ENCODE measurements at regions not wholly inside any gene's neighbourhood (a gene's known extent, or its start where the extent isn't known, plus 50 kb on each side); places are given as distances from the start of the nearest gene placed in this dataset.

DNA sequence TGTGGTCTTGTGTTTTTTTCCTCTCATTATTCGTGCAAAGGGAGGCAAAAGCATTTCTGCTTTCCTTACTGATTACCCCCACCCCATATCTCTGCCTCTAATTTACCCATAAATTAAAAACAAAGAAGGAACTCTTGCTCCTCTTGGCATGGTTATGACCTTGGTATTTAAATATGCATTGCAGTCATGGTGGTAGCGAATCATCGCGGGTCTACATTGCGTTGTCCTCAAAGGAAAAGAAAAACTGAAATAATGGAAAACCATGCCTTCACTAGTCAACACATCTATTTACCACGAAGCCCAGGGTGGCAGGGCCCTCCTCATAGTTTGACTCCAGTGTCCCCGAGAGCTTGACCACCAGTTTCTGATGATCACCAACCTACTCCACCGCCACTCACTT lies 126.7 kb upstream of the PARP11 start:
- no peak for DNase-seq (ENCODE audit: low read depth in 4 of 4, low spot score in 3 of 4)

DNA sequence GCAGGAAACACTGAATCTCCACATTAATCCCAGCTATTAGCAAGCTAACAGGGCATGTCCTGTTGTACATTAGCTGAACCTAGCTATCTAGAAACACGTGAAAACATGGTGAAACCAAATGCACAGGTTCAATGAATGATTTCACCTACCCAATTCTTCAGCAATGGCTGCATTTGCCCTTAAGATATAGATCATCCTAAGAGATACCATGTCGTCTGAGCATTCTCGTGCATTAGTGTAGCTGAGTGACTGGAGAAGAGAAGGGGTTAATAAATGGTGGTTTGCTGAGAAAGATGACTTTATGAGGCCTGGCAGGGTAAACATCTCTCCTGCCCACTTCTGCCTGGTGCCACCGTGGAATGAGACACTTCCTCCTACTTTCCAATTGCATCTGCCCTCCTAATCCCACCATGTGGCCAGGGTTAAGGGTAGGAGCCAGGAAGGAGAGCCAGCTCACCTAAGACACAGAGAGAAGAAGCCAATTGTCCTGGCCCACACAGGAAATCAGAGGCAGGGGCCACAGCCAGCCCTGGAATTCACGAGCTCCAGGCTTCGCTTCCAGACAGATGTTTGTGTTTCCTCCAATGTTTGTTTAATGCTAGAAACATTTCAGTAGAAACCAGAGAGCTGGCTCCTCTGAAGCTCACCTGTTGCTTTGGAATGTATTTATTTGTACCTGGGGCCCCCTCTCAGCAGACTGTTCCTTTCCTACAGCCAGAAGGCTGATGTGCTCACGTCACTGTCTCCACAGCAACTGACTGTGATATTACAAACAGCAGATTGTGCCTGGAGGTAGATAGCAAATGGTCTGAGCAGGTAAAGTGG lies 126.0 kb upstream of the PARP11 start:
- peak in 1 of 4 donors; percentile 31 for DNase-seq (ENCODE audit: low read depth in 4 of 4, low spot score in 3 of 4)

DNA sequence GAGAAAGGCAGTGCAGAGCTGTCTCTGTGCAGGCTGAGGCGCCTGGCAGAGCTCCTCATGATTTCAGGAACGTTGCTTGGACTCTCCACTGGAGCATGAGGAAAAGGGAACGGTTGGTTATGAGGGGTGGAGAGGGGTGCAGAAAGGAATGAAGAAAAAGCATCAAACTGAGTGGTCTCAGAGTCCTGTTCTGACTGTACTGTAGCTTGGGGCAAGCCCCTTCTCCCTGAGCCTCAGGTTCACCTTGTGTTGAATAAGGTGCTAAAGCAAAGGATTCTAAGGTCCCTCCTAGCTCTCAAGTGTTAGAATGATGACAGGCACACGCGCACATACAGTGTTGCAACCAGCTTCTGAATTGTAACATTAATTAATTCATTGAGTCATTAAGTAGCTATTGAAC lies 125.2 kb upstream of the PARP11 start:
- DNase-seq (ENCODE audit: low read depth in 4 of 4, low spot score in 3 of 4): no peak

DNA sequence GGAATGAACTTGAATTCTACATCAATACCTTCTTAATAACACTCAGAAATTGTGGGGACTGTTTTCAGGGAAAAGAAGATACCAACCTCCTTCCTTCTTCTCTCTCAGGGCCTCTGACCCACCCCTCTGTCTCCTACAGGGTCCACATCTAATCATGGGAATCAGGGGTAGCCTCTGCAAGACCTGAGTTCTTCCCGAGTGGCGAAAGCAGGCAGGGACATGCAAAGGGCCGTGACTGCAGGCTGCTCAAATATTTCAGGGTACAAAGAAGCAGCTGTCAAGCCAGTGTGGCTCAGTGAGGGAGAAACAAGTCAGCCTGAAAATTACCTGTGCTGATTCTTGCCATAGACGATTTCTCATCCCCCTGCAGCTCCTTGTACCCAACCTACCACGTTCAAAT lies 123.1 kb upstream of the PARP11 start:
- no peak for DNase-seq (ENCODE audit: low read depth in 4 of 4, low spot score in 3 of 4)

DNA sequence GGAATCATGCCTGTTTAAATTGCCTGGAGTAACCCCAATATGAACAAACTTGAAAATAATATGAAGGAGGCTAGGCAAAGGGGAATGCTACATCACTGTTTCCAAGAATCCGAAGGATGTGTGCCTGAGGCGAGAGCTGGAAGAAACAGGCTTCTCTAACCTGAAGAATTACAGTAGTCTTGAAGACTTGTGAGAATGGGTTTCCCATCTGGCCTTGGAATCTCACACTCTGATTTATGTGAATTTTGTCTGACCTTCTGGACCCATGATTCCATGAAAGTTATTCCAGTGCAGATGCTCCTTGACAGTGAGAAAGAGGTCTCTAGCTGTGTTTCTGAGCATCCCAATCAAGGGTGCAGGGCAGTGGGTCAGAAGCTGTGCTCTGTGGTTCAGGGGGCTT lies 122.1 kb upstream of the PARP11 start:
- DNase-seq (ENCODE audit: low read depth in 4 of 4, low spot score in 3 of 4): no peak

DNA sequence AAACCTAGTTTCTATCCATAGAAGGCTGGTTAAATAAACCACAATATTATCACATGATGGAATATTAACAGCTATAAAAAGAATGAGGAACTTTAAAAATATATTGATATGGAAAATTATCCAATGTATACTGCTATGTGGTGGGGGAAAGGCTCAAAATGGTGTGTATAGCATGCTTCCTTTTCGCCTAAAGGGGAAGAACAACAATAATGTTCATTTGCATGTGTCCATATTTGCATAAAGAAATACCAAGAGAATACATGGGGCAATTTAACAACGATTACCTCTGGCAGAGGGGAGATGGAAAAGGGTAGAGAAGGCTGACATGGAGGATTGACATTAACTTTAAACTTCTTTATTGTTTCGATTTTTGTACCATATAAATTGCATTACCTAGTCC lies 121.3 kb upstream of the PARP11 start:
- DNase-seq (ENCODE audit: low read depth in 4 of 4, low spot score in 3 of 4): no peak

DNA sequence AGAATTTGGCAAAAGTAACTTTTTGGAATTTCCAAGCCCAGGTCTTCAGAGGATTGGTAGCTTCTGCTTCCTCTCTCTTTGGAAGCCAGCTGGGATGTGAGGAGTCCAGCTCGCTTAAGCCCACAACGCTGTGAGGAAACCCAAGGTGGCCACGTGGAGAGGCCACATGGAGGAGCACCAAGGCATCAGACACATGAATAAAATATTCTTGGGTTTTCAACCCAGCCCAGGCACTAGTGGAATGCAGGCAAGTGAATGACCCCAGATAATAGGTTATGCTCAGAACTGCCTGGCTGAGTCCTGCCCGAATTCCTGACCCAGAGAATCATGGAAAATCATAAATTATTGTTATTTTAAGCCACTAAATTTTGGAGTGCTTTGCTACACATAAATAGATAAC lies 119.7 kb upstream of the PARP11 start:
- no peak for DNase-seq (ENCODE audit: low read depth in 4 of 4, low spot score in 3 of 4)

DNA sequence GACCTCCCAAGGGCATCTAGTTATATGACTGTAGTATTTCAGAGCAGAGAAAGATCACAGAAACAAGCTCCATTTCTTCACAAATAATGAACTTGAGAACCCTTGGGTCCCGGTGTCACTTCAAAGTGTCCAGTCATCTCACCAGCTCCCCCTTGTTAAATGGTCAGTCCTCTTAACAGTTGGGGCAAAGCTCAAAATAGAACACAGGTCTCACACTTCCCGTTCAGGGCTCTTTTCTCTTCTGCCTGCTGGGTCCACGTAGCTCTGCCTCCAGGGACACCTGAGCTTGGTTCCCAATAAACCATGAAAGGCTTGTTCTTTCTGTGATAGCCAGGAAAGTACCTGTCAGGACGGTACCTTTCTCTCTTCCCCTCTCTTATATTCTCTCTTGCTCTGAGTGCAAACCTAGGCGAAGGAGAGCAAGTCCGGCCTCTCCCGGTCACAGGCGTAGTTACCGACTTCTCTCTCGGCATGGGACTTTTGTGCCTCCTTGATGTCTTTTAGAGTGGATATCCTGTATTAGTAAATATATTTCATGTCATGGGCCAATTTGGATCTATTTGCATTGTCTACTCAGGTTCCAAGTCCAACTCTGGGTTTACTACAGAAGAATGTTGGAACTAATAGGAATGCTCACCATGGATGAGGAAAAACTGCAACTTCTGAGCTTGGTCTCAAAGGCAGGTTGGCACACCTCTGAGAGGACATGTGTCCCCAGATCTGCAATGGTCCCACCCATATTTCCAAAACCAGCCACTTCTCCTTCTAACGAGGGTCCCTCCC lies 118.8 kb upstream of the PARP11 start:
- DNase-seq (ENCODE audit: low read depth in 4 of 4, low spot score in 3 of 4): no peak

DNA sequence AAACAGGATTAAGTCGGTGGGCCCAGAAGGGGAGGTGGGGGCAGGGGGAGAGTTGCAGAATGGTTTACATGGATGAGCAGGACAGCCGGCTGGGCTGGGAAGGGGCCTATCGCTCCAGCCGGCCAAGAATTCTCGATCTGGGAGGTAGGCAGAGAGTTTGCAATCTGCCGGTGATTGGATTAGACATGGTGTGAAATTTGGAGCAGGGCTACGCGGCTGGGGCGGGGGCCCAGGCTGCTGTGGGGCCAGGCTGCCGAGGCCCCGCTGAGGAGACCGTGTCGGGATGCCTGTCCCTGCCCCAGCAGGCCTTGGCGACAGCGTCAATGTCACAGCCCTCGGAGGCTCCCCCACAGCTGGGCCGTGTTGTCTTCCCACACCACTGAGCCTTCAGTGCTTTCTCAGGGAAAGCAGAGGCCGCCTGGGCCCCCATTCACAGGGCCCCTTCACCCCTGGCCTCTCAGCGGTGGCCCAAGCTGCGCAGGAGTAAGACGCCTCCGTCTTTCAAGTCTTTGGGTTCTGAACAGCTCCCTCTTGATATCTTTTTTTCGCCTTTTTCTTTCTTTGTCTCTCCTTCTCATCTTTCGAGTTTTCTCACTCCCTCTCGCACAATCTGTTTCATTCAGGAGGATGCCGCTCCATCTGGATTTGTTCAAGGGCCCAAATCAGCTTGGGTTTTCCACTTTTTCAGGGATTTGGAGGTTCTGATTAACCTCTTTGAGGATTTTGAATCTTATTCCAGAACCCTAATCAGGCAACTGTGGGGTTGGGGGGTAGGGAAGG lies 117.5 kb upstream of the PARP11 start:
- DNase-seq (ENCODE audit: low read depth in 4 of 4, low spot score in 3 of 4): no peak

DNA sequence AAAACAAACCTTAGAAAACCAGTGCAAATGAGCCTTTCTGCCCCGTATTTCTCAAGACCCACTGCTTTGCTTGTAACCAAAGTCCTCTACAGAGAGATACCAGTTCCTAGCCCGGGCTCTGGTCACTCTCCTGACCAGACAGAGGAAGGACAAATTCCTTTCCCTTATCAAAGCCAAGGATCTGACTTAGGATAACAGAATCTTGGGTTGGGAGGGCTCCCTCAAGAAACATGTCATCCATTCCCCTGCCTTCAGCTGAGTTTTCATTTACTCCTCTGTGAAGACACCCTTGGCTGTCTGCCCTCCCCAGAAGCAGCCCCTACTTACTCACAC lies 116.0 kb upstream of the PARP11 start:
- DNase-seq (ENCODE audit: low read depth in 4 of 4, low spot score in 3 of 4): no peak

DNA sequence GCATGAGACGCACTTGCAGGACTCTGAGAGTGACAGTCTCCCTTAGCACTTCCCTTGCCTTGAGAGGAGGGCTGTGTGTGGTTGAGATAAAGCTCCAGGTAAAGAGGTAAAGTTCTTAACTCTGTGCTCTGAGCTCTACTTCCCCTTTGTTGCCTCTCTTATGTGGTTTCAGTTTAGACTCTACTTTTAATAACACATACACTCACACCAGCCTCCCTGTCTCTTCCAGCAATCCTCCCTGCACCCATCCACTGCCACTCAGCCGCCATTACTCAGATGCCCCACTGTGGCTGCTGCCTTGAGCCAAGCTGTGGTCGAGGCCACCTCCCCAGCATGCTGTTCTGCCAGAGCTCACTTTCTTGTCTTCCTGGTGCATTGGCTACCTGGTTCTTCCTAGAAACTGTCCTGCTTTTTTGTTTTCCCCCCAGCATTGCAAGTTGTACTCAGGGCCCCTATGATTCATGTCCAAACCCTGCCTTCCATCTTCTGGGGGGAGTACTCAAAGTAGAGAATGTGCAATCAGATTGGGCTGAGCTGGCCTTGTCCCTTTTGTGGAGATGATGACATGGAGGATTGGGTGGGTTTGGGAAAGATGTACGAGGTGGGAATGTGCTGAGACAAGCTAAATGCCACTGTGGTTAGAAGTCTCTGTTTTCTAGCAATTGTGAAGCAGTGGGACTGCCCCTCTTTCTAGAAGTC lies 115.5 kb upstream of the PARP11 start:
- no peak for DNase-seq (ENCODE audit: low read depth in 4 of 4, low spot score in 3 of 4)

DNA sequence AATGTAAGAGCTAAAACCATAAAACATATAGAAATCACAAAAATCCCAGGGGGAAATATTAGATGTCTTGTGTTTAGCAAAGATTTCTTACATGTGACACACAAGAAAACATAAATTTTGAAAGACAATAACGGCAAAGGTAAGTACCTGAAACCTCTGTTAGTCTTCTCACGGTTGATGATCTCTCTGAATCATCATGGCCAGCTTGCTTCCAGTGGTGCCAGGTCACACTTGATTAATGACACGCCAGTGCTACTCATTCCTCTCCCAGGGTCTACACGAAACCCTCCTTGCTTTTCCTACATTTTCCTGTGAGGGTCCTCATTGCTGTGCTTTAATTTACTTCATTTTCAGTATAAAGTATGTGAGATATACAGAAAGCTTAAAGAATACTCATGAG lies 114.4 kb upstream of the PARP11 start:
- no peak for DNase-seq (ENCODE audit: low read depth in 4 of 4, low spot score in 3 of 4)

DNA sequence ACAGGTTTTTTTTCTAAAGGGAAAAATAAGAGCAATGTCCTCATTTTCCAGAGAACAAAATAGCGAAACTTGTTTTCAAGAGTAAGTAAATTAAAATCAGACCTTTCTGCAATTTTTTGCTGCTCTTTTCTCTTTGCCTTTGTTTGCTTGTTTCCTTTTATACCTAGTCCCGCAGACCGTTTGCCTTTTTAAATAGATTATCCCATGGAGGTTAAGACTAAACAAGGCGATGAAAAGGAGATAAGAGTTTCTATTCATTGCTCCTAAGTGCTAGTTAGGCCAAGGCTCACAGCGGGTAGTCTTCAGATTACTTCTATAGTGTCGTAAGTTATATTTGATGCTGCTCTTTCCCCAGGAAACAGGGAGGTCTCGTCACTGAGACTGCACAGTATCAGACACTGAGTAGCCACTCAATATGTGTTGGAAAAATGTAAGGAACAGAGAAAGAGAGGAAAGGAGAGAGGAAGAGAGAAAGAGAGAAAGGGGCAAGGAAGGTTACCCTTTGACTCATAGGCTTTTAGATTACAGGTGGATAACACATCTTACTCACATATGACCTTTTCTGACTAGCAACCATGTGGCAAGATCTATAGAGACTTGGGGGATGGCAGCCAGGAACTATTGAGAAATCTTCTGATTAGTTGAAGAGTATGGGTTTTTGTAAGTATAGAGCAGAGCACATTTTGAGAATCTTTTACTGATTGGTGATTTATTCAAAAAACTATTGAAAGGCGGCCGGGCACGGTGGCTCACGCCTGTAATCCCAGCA lies 107.5 kb upstream of the PARP11 start:
- DNase-seq (ENCODE audit: low read depth in 4 of 4, low spot score in 3 of 4): no peak

DNA sequence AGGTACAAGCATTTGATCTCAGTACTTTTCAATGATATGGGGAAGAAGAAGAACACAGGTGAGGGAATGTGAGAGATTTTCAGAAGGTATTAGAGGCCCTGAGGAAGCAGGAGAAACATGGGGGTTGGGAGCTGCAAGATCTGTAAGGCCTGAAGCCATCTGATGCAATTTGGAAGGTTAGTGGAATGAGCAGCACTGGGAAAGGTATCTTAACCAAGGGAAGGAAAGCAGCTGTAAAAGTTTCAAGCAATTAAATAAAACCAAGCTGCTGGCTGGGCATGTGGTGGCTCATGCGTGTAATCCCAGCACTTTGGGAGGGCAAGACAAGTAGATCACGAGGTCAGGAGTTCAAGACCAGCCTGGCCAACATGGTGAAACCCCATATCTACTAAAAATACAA lies 104.4 kb upstream of the PARP11 start:
- DNase-seq (ENCODE audit: low read depth in 4 of 4, low spot score in 3 of 4): no peak

DNA sequence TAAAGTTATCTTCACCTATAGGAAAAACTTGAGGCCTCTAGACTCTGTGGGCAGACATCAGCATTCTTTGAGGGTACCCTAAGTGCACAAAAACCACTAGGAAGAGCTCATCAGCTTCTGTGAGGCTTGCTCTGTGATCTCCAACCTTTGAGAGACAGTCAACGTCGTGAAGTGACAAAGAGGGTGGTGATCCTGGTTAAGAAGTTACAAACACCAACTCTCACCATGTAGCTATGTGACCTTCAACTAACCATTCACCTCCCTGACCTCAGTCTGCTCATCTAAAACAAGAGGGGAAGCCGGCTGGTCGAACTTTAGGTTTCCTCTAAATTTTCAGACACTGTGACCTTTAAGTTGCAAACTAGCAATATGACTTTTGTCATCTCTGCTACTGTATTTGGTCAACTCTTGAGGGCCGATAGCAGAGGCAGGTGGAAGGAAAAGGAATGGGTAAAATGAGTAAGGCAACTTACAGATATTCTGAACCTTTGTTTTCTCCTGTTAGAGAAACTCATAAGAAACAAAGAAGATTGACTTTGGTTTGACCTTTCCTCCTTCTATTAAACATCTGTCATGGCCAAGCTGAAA lies 103.2 kb upstream of the PARP11 start:
- DNase-seq (ENCODE audit: low read depth in 4 of 4, low spot score in 3 of 4): no peak

DNA sequence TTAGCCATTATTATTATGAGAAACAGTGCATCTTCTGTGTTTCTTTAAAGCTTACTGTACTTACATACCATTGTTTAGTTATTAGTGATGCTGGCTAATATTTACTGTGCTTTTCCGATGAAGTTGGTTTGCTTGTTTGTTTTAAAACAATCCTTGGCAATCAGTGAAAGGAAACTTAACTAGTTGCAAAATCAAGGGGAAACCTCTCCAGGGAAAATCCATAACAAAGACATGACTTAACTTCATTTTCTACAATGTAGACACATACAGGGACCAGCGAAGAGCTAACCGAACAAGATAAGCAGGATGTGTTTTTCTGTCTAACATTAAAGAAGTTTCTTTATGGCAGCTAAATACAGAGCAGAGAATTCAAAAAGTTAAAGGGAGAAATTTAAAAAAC lies 102.5 kb upstream of the PARP11 start:
- DNase-seq (ENCODE audit: low read depth in 4 of 4, low spot score in 3 of 4): no peak

DNA sequence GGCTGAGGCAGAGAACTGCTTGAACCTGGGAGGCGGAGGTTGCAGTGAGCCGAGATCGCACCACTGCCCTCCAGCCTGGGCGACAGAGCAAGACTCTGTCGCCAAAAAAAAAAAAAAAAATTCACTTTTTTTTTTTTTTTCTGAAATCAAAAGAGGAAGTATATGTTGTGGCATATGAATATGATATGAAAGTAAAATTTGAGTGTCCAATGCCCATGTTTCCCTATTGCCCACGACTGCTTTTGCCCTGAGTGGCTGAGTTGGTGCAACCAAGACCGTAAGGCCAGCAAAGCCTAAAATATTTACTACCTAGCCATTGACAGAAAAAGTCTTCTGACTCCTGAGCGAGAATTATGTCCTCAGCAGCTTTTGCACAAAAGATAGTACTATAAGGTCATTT lies 101.7 kb upstream of the PARP11 start:
- DNase-seq (ENCODE audit: low read depth in 4 of 4, low spot score in 3 of 4): no peak

DNA sequence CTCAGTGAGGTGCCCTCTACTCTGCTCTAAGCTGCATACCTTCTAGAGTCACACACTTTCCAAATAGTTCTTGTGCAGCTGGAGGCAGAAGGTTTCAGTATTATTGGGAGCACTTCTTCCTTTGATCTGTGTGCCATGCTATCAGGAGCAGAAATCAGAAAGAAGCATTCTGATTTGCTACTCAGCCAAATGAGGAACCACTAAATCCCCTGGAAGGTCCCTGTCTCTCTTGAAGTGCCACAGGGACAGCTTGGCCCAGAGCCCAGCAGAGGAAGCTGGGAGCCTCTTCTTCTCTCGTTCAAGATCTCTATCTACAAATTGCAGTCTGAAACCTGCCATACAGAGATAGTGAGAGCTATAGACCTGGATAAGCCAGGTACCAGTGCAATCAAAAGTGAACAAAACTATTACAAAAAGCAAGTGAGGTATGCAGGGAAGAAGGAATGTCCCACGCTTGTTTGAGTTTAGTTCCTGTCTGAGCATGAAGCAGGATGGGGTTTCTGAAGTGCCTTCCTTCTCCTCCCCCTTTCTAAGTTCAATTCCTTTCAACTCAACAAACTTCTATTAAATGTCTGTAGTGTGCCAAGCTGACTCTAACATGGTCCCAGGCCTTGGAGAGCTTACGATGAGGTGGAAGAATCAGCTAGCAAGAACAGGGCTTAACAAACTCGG lies 100.9 kb upstream of the PARP11 start:
- no peak for DNase-seq (ENCODE audit: low read depth in 4 of 4, low spot score in 3 of 4)

DNA sequence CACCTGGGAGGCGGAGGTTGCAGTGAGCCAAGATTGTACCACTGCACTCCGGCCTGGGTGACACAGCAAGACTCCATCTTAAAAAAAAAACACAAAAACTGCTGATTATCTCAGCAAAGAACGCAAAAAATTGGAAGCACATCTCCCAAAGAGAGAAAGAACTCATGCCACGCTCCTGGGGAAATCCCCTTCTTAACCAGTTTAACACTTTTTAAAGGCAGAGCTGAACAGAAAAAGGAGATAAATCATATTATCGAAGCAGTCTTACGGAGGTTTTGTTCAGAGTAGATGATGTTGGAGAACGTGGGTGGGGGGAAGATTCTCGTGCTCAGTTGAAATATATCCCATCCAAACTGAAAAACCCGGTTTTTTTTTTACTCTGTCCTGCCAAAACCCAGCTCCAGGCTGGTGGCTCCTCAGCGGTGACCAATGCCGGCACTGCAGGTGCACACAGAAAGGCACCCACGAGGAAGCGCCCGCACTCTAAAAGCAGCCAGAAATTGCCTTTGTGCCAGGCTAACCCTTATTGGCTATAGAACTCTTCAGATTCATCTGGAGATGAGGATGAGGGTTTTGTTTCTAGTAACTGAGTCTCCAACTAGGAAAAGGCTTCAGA lies 100.2 kb upstream of the PARP11 start:
- no peak for DNase-seq (ENCODE audit: low read depth in 4 of 4, low spot score in 3 of 4)

All from right renal pelvis (tissue), 4 donors.